Heart left ventricle (tissue), 16 donors: ENCODE measurements at regions not wholly inside any gene's neighbourhood (a gene's known extent, or its start where the extent isn't known, plus 50 kb on each side); places are given as distances from the start of the nearest gene placed in this dataset.

ENCODE experiments used
- ATAC-seq, 4 donors: fragments of 200-7000 bp; cut with Tn5 transposase; one replicate each; pipeline ENCODE4 v1.9.1; 2020 to 2022; ENCODE audit warnings: moderate library complexity in 4 of 4, mild to moderate bottlenecking in 3 of 4, moderate number of reproducible peaks in 1 of 4
- DNase-seq, 5 donors: peaks; one replicate each; pipeline ENCODE4 v3.0.0-alpha.2; 2020
- H3K27ac ChIP-seq, 12 donors: fragments of 200-600 bp; sonication (generic) in 4 of 12; one replicate each; pipeline versions ENCODE4 v1.5.0 to v1.8.0; 2016 to 2022; ENCODE audit warnings: mild to moderate bottlenecking in 2 of 12
- H3K27me3 ChIP-seq, 9 donors: fragments of 200-600 bp; sonication (generic) in 2 of 9; one replicate each; pipeline versions ENCODE4 v1.5.1 to v1.8.0; 2016 to 2022; ENCODE audit warnings: mild to moderate bottlenecking in 3 of 9
- H3K36me3 ChIP-seq, 9 donors: fragments of 200-600 bp; sonication (generic) in 2 of 9; one replicate each; pipeline versions ENCODE4 v1.5.0 to v1.8.0; 2018 to 2022; ENCODE audit warnings: mild to moderate bottlenecking in 2 of 9
- H3K4me1 ChIP-seq, 12 donors: fragments of 200-600 bp; sonication (generic) in 4 of 12; one replicate each; pipeline versions ENCODE4 v1.5.0 to v1.8.0; 2016 to 2022; ENCODE audit warnings: mild to moderate bottlenecking in 3 of 12
- H3K4me3 ChIP-seq, 12 donors: fragments of 200-600 bp; sonication (generic) in 4 of 12; one replicate each; pipeline versions ENCODE4 v1.5.0 to v1.8.0; 2017 to 2022; ENCODE audit warnings: mild to moderate bottlenecking in 9 of 12, moderate library complexity in 4 of 12
- H3K9me3 ChIP-seq, 12 donors: fragments of 200-600 bp; sonication (generic) in 4 of 12; one replicate each; pipeline versions ENCODE4 v1.5.0 to v1.8.0; 2016 to 2022; ENCODE audit warnings: mild to moderate bottlenecking in 1 of 12
- POLR2A ChIP-seq, 2 donors: fragments of 450-650 bp; IDR thresholded peaks; one replicate each; pipeline ENCODE4 v1.6.1; 2017; ENCODE audit warnings: antibody characterized with exemption in 2 of 2, mild to moderate bottlenecking in 2 of 2, moderate library complexity in 2 of 2
- WGBS, 4 donors: extraction: QIAGEN DNeasy Blood & Tissue Kit in 2 of 4; methylation state at CpG; one replicate each; pipeline versions ENCODE4 v1.1.5 to v1.1.7; 2013 to 2018; 5-methylcytosine and 5-hydroxymethylcytosine counted together
- intact Hi-C, 10 donors: fragments of 100-400 bp; cut with DNase I; formaldehyde crosslinking; loops; one replicate each; pipeline versions ENCODE4 v1.11.1 to v1.14.2; 2022
- TF ChIP-seq, protein P1 (sequence below), 12 donors: fragments of 200-600 bp; sonication (generic) in 4 of 12; IDR thresholded peaks; one replicate each; pipeline versions ENCODE4 v1.5.0 to v1.8.0; 2018 to 2022; ENCODE audit warnings: antibody characterized with exemption in 12 of 12, mild to moderate bottlenecking in 5 of 12
- donor health status: ischemic (EF 13 %, LVEDD 7.1; RV severe dilation, severe dysfunction).
- donor health status: healthy with polysubstance abuse.
- donor health status: DM: no; HTN: yes; CAD: no.
- donor health status: DM: no; HTN: no; CAD: no.
- donor health status: ischemic (EF 25% LVEDD 6.9; RV normal size, moderate dysfunction).
- donor health status: ischemic (EF 25% LVEDD 5.7; RV mildly dilated, moderate dysfunction).
- donor health status: healthy.
- donor health status: DM: yes; HTN: yes; CAD: no.
- donor health status: ischemic (EF 35%, LVEDD 5.7; RV mildly dilated, moderate dysfunction).
- donor health status: nonischemic (EF 11% LVEDD 7.7; RV severe dilation, severe dysfunction).
- donor health status: DM: yes; HTN: yes; CAD: no.
- donor health status: PGD.
- donor health status: ischemic (EF 29% LVEDD 5.4; RV normal size, mild dysfunction).
- donor health status: nonischemic (EF 23%, LVEDD 6.1; RV moderate dilation, normal function).

DNA sequence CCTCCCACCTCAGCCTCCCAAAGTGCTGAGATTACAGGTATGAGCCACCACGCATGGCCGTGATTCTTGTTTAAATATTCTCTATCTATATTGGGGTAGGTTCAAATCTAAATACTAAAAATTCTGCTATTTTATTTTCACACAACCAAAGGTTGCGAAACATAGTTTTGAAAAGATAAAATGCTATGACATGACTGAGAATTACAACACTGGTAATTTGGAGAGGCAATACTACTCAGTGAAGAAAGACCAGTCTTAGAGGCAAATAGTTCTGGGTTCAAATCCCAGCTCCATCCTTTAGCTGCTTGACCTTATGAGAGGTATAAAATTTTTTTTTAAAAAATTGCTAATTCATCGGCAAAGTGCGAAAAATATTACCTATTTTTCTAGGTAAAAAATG, 137.0 kb upstream of the PREP start:
- DNase-seq (no peak), ATAC-seq (no peak)
- Histone ChIP-seq H3K27ac (no peak overlapping the region), H3K36me3 (no peaks in the 10 kb centered on the region), H3K4me3 (no peak overlapping the region), H3K4me1 (no peaks in the 10 kb centered on the region), H3K27me3 (no peaks in the 10 kb centered on the region), H3K9me3 (no peaks in the 10 kb centered on the region)
- TF ChIP-seq, protein P1, sequence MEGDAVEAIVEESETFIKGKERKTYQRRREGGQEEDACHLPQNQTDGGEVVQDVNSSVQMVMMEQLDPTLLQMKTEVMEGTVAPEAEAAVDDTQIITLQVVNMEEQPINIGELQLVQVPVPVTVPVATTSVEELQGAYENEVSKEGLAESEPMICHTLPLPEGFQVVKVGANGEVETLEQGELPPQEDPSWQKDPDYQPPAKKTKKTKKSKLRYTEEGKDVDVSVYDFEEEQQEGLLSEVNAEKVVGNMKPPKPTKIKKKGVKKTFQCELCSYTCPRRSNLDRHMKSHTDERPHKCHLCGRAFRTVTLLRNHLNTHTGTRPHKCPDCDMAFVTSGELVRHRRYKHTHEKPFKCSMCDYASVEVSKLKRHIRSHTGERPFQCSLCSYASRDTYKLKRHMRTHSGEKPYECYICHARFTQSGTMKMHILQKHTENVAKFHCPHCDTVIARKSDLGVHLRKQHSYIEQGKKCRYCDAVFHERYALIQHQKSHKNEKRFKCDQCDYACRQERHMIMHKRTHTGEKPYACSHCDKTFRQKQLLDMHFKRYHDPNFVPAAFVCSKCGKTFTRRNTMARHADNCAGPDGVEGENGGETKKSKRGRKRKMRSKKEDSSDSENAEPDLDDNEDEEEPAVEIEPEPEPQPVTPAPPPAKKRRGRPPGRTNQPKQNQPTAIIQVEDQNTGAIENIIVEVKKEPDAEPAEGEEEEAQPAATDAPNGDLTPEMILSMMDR (IDR thresholded peaks at IDR 0.05): no peak
- TF ChIP-seq POLR2A (IDR thresholded peaks at IDR 0.05): no peak
- intact Hi-C loops: no loop called here
- WGBS, 4 donors: 95 to 97% (median 97%) methylated on average over 5 of the region's 5 CpGs

DNA sequence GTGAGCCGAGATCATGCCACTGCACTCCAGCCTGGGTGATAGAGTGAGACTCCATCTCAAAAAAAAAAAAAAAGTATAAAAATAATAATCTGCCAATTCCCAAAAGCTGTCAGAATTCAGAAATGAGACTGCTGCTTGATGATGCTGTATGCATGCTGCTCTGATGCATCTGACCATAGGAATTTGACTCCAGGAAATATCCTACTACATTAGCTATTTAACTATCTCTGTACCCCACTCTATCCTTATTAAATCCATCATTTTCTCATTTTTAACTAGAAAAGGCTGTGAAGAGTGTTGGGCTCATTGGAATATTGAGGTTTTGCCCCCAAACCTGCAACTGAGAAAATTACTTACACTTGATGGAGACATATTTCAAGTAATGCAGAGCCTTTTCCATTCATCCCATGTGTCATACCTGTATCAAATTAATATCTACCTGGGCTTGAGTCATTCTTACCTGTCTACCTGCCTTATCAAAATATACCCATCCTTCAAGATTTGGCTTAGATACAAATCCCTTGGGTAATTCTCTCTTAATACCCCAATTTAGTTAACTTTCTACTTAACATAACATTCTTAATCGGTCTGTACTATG, 135.2 kb upstream of the PREP start:
- ATAC-seq (no peak), DNase-seq (no peak)
- 85 to 99% (median 92%) methylated on average over 2 of the region's 2 CpGs for WGBS, 4 donors
- no peak overlapping the region for H3K4me3 ChIP-seq
- H3K27me3 ChIP-seq: no peaks in the 10 kb centered on the region
- intact Hi-C loops: no loop called here
- no peak overlapping the region for H3K27ac ChIP-seq
- TF ChIP-seq POLR2A (IDR thresholded peaks at IDR 0.05): no peak
- TF ChIP-seq, protein P1 (IDR thresholded peaks at IDR 0.05): no peak
- no peaks in the 10 kb centered on the region for H3K36me3 ChIP-seq
- no peaks in the 10 kb centered on the region for H3K9me3 ChIP-seq
- no peaks in the 10 kb centered on the region for H3K4me1 ChIP-seq

DNA sequence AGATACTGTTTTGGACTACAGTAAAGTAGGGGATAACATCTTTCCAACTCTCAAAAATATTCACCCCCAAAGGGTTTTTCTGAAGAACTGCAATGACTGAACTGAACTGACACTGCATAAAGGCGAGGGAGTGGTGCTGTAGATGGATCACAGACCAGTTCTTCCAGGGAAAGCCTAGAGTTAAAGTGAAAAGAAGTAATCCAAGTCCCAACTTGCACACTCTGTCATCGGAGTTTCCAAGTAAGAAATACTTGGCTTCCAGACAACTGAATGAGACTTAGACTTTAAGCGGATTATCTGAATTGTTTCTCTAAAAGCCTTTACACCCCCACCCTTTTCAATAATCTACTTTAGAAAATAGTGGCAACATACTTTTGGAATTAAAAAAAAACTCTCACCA, 134.1 kb upstream of the PREP start:
- WGBS, 4 donors: 63 to 75% (median 68%) methylated on average over 3 of the region's 3 CpGs

DNA sequence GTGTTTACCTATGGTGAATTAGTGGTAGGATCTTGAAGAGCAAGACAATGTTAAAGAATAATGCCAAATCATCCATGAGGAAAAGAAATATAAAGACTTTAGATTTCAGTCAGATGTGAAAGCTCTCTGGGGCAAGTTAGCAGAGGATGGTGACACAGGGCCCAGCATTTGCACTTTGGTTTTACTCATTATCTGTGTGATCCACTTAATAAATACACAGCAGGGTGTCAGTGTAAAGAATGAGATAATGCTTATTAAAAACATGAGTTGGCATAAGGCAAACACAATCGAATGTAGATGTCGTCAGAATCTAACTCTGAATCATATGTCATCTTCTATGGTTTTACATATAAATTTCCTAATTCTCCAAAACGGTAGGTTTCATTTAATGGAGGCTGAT, 130.4 kb upstream of the PREP start:
- ATAC-seq (no peak), DNase-seq (no peak)
- TF ChIP-seq, protein P1 (IDR thresholded peaks at IDR 0.05): no peak
- TF ChIP-seq POLR2A (IDR thresholded peaks at IDR 0.05): no peak
- Histone ChIP-seq H3K9me3 (no peaks in the 10 kb centered on the region), H3K27me3 (no peaks in the 10 kb centered on the region), H3K4me1 (no peaks in the 10 kb centered on the region), H3K27ac (no peak overlapping the region), H3K36me3 (no peaks in the 10 kb centered on the region), H3K4me3 (no peak overlapping the region)
- WGBS, 4 donors: 89 to 94% (median 92%) methylated on average over 3 of the region's 3 CpGs
- intact Hi-C loops: no loop called here

More for the DNA sequence above, 134.1 kb upstream of the PREP start:
- no peaks in the 10 kb centered on the region for H3K9me3 ChIP-seq
- ATAC-seq (no peak), DNase-seq (no peak)
- no peak overlapping the region for H3K4me3 ChIP-seq
- H3K4me1 ChIP-seq: no peaks in the 10 kb centered on the region
- TF ChIP-seq, protein P1 (IDR thresholded peaks at IDR 0.05): no peak
- TF ChIP-seq POLR2A (IDR thresholded peaks at IDR 0.05): no peak
- intact Hi-C loops: no loop called here
- no peaks in the 10 kb centered on the region for H3K36me3 ChIP-seq
- no peaks in the 10 kb centered on the region for H3K27me3 ChIP-seq
- H3K27ac ChIP-seq: no peak overlapping the region
